ENCODE measurements at regions not wholly inside any gene's neighbourhood (a gene's known extent, or its start where the extent isn't known, plus 50 kb on each side); places are given as distances from the start of the nearest gene placed in this dataset.

GRCh38 chr3:189490337-189490736, 140.9 kb upstream of the TP63 start:
- no peak overlapping the region for H3K27ac ChIP-seq (ENCODE audit: low read depth in 1 of 2, low read length in 2 of 2)
- H3K9me3 ChIP-seq (ENCODE audit: control insufficient read depth in 4 of 4, low read length in 3 of 4): no peaks in the 10 kb centered on the region
- WGBS: 71% methylated on average over 1 of the region's 1 CpG
- H3K27me3 ChIP-seq (ENCODE audit: control insufficient read depth in 4 of 4, insufficient read depth in 4 of 4, low read length in 3 of 4): no peaks in the 10 kb centered on the region
- no peaks in the 10 kb centered on the region for H3K4me1 ChIP-seq (ENCODE audit: control insufficient read depth in 4 of 4, insufficient read depth in 4 of 4, low read length in 3 of 4)
- no peak for TF ChIP-seq NR2F2 (IDR thresholded peaks at IDR 0.05)
- TF ChIP-seq JUND (IDR thresholded peaks at IDR 0.05): no peak
- H3K4me3 ChIP-seq (ENCODE audit: low read depth in 1 of 3, low read length in 3 of 3): no peak overlapping the region
- no peak for DNase-seq (ENCODE audit: low spot score)
- peaks cover 0 to 1% (median 0%) of the 10 kb centered on the region in 4 donors for H3K36me3 ChIP-seq (ENCODE audit: control insufficient read depth in 4 of 4, insufficient read depth in 3 of 4, low read depth in 1 of 4, low read length in 3 of 4)
- H3K9ac ChIP-seq (ENCODE audit: low read depth in 1 of 2, low read length in 2 of 2): no peak overlapping the region

GRCh38 chr3:189490749-189491148, 140.4 kb upstream of the TP63 start:
- TF ChIP-seq FOXA1 (IDR thresholded peaks at IDR 0.05) (no peak), HNF4A (conservative IDR thresholded peaks at IDR 0.05) (no peak), RAD21 (IDR thresholded peaks at IDR 0.05) (no peak), GABPA (IDR thresholded peaks at IDR 0.05 in 1 of 2, conservative IDR thresholded peaks at IDR 0.05 in 1 of 2) (no peak), EGR1 (IDR thresholded peaks at IDR 0.05; ENCODE audit: low read depth in 2 of 2) (no peak), FOXA2 (IDR thresholded peaks at IDR 0.05) (no peak)
- TF ChIP-seq, protein P1, sequence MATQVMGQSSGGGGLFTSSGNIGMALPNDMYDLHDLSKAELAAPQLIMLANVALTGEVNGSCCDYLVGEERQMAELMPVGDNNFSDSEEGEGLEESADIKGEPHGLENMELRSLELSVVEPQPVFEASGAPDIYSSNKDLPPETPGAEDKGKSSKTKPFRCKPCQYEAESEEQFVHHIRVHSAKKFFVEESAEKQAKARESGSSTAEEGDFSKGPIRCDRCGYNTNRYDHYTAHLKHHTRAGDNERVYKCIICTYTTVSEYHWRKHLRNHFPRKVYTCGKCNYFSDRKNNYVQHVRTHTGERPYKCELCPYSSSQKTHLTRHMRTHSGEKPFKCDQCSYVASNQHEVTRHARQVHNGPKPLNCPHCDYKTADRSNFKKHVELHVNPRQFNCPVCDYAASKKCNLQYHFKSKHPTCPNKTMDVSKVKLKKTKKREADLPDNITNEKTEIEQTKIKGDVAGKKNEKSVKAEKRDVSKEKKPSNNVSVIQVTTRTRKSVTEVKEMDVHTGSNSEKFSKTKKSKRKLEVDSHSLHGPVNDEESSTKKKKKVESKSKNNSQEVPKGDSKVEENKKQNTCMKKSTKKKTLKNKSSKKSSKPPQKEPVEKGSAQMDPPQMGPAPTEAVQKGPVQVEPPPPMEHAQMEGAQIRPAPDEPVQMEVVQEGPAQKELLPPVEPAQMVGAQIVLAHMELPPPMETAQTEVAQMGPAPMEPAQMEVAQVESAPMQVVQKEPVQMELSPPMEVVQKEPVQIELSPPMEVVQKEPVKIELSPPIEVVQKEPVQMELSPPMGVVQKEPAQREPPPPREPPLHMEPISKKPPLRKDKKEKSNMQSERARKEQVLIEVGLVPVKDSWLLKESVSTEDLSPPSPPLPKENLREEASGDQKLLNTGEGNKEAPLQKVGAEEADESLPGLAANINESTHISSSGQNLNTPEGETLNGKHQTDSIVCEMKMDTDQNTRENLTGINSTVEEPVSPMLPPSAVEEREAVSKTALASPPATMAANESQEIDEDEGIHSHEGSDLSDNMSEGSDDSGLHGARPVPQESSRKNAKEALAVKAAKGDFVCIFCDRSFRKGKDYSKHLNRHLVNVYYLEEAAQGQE (IDR thresholded peaks at IDR 0.05): no peak
- 58% methylated on average over 3 of the region's 3 CpGs for WGBS
- Histone ChIP-seq H3K27me3 (ENCODE audit: control insufficient read depth in 4 of 4, insufficient read depth in 4 of 4, low read length in 3 of 4) (no peaks in the 10 kb centered on the region), H3K27ac (ENCODE audit: low read depth in 1 of 2, low read length in 2 of 2) (no peak overlapping the region), H3K9me3 (ENCODE audit: control insufficient read depth in 4 of 4, low read length in 3 of 4) (no peaks in the 10 kb centered on the region), H3K36me3 (ENCODE audit: control insufficient read depth in 4 of 4, insufficient read depth in 3 of 4, low read depth in 1 of 4, low read length in 3 of 4) (peaks cover 0 to 1% (median 0%) of the 10 kb centered on the region in 4 donors), H3K4me3 (ENCODE audit: low read depth in 1 of 3, low read length in 3 of 3) (no peak overlapping the region), H3K4me1 (ENCODE audit: control insufficient read depth in 4 of 4, insufficient read depth in 4 of 4, low read length in 3 of 4) (no peaks in the 10 kb centered on the region), H3K9ac (ENCODE audit: low read depth in 1 of 2, low read length in 2 of 2) (no peak overlapping the region)
- no peak for DNase-seq (ENCODE audit: low spot score)

DNA sequence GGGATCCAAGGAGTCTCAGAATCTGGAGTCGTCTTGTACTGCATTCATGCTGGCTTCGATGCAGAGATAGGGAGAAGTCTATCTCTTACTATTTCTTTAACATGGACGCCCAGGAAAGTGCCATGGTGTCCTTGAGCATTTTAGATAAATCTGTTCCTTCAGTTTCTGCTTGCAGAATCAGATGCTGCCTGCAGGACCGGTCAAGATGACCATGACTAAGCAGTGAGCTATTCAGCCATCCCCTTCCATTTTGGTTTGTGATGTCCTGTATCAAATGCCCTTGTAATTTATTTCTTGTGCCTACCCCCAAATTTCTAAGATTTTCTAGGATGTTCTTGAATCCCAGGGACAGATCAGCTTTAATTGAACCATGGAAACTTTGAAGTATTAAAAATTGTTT, 139.4 kb upstream of the TP63 start:
- H3K9me3 ChIP-seq (ENCODE audit: control insufficient read depth in 4 of 4, low read length in 3 of 4): no peaks in the 10 kb centered on the region
- no peaks in the 10 kb centered on the region for H3K27me3 ChIP-seq (ENCODE audit: control insufficient read depth in 4 of 4, insufficient read depth in 4 of 4, low read length in 3 of 4)
- H3K4me3 ChIP-seq (ENCODE audit: low read depth in 1 of 3, low read length in 3 of 3): no peak overlapping the region
- H3K27ac ChIP-seq (ENCODE audit: low read depth in 1 of 2, low read length in 2 of 2): no peak overlapping the region
- whole genome bisulfite sequencing: 85% methylated on average over 4 of the region's 4 CpGs
- TF ChIP-seq RXRA (IDR thresholded peaks at IDR 0.05) (no peak), CTCF (IDR thresholded peaks at IDR 0.05; ENCODE audit: low read depth, low read length, missing input control) (no peak), ATF3 (IDR thresholded peaks at IDR 0.05) (no peak), YY1 (IDR thresholded peaks at IDR 0.05) (no peak), FOXA1 (IDR thresholded peaks at IDR 0.05) (no peak), NR2F2 (IDR thresholded peaks at IDR 0.05) (no peak)
- H3K4me1 ChIP-seq (ENCODE audit: control insufficient read depth in 4 of 4, insufficient read depth in 4 of 4, low read length in 3 of 4): no peaks in the 10 kb centered on the region
- peaks cover 0 to 1% (median 0%) of the 10 kb centered on the region in 4 donors for H3K36me3 ChIP-seq (ENCODE audit: control insufficient read depth in 4 of 4, insufficient read depth in 3 of 4, low read depth in 1 of 4, low read length in 3 of 4)
- no peak for DNase-seq (ENCODE audit: low spot score)
- no peak overlapping the region for H3K9ac ChIP-seq (ENCODE audit: low read depth in 1 of 2, low read length in 2 of 2)

All from liver (tissue), 8 donors.